IPS-15b (cell line): ENCODE measurements at regions not wholly inside any gene's neighbourhood (a gene's known extent, or its start where the extent isn't known, plus 50 kb on each side); places are given as distances from the start of the nearest gene placed in this dataset.

Experiments
- H3K27me3 ChIP-seq: one replicate; pipeline ENCODE4 v1.6.1; 2013; ENCODE audit warnings: low read length; ENCODE audit not compliant: control insufficient read depth, insufficient read depth
- H3K36me3 ChIP-seq: one replicate; pipeline ENCODE4 v1.6.1; 2013; ENCODE audit warnings: low read length; ENCODE audit not compliant: control insufficient read depth, insufficient read depth
- H3K4me1 ChIP-seq: one replicate; pipeline ENCODE4 v1.6.1; 2013; ENCODE audit warnings: mild to moderate bottlenecking, low read length; ENCODE audit not compliant: control insufficient read depth, insufficient read depth
- H3K4me3 ChIP-seq: one replicate; pipeline ENCODE4 v1.5.1; 2013; ENCODE audit warnings: low read depth, low read length
- H3K9ac ChIP-seq: one replicate; pipeline ENCODE4 v1.6.1; 2013; ENCODE audit warnings: low read depth, mild to moderate bottlenecking, low read length
- H3K9me3 ChIP-seq: one replicate; pipeline ENCODE4 v1.6.1; 2013; ENCODE audit warnings: mild to moderate bottlenecking, low read length; ENCODE audit not compliant: control insufficient read depth, insufficient read depth

DNA sequence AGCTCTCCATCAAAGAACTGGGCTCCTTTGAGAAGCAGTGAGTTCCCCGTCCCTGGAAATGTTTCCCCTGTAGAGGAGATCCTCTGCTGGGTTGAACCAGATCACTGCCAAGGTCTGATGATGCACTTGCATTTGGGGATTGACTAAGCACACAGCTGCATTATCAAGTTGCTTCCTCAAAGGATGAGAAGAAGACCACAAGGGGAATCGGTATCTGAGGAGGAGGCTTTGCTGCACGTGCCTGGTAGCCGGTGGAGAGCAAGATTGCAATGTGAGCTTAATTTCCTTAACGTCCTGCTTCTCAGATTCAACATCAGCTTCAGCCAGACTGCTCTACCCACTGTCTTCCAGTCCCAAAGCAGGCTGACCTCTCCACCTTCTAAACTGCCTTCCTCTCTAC, 128.8 kb upstream of the STMND1 start:
- Histone ChIP-seq H3K9me3 (no peaks in the 10 kb centered on the region), H3K36me3 (no peaks in the 10 kb centered on the region), H3K27me3 (peaks cover 3% of the 10 kb centered on the region), H3K4me1 (no peaks in the 10 kb centered on the region), H3K9ac (no peak overlapping the region), H3K4me3 (no peak overlapping the region)

DNA sequence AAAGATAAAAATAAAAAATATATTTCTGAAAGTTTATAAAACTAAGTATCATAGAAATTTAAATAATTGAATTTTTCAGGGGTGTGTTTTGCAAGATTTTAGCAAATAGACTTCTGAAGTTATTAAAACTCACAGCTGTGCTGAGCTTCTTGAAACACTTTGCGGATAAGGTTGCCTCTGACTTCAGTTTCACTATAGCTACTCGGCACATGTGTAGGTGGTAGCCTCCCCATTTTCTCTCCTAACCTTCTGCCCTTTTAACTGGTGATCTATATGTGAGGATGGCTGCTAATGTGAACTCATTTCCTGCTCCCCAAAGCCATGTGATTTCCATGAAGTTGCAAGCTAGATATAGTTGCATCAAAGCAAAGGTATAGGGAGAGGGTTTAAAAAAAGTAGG, 129.3 kb upstream of the STMND1 start:
- peaks cover 3% of the 10 kb centered on the region for H3K27me3 ChIP-seq

DNA sequence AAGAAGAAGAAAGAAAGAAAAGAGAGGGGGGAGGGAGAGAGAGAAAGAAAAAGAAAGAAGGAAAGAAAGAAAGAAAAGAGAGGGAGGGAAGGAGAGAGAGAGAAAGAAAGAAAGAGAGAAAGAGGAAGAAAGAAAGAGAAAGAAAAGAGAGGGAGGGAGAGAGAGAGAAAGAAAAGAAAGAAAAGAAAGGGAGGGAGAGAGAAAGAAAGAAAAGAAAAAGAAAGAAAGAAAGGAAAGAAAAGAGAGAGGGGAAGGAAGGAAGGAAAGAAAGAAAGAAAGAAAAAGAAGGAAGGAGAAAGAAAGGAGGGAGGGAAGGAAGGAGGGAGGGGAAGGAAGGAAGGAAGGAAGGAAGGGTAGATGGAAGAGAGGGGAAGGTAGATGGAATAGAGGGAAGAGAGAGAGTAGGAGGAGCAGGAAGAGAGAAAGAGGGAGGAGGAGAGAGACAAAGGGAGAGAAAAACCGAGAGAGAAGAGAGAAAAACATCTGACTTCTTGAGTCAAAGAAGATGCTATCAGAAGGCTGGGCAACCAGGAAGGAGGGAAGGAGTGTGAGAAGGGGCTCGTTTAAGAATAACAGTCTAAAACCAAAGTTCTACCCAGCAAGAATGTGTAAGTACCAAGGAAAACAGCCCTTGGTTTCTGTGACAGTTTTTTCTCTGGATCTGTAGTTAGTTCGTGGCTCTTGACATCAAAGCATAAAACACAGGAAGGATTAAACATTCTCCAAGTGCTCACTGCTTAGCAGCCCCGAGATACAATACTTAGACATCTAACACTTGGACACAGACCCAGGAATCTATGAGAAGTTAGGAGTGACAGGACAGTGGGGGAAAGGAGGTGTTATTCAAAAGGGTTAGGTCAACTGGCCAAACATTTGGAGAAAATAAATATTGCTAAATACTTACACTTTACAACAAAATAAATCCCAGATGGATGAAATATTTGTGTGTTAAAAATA, 131.9 kb upstream of the STMND1 start:
- Histone ChIP-seq H3K27me3 (peaks cover 3% of the 10 kb centered on the region), H3K4me1 (no peaks in the 10 kb centered on the region), H3K9ac (no peak overlapping the region), H3K4me3 (no peak overlapping the region), H3K36me3 (no peaks in the 10 kb centered on the region), H3K9me3 (no peaks in the 10 kb centered on the region)

More for the DNA sequence above, 129.3 kb upstream of the STMND1 start:
- H3K36me3 ChIP-seq, result no peaks in the 10 kb centered on the region
- no peak overlapping the region for H3K4me3 ChIP-seq
- H3K9ac ChIP-seq, result no peak overlapping the region
- no peaks in the 10 kb centered on the region for H3K9me3 ChIP-seq
- H3K4me1 ChIP-seq, result no peaks in the 10 kb centered on the region

- Histone ChIP-seq H3K36me3 (no peaks in the 10 kb centered on the region), H3K9me3 (no peaks in the 10 kb centered on the region), H3K4me1 (peaks cover 3% of the 10 kb centered on the region), H3K4me3 (no peak overlapping the region), H3K9ac (no peak overlapping the region), H3K27me3 (peaks cover 2% of the 10 kb centered on the region)
Measured at GRCh38 chr6:16968101-16968500, 133.7 kb upstream of the STMND1 start.

DNA sequence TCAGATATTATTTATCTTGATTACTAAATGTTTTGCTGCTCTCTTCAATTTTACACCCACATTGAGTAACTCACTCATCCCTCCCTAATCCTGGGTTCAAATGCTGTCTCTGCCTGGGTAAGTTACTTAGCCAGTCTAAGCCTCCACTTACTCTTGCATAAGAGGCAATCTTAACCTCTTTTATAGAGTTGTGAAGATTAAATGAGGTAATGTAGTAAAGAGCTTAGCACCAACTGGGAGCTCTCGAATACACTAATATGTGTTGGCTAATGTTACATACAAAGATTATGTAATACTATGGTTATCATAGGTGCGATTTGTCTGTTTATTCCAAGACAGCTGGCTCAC, 134.4 kb upstream of the STMND1 start:
- Histone ChIP-seq H3K4me1 (peaks cover 3% of the 10 kb centered on the region), H3K27me3 (no peaks in the 10 kb centered on the region), H3K4me3 (no peak overlapping the region), H3K36me3 (no peaks in the 10 kb centered on the region), H3K9me3 (no peaks in the 10 kb centered on the region), H3K9ac (no peak overlapping the region)

DNA sequence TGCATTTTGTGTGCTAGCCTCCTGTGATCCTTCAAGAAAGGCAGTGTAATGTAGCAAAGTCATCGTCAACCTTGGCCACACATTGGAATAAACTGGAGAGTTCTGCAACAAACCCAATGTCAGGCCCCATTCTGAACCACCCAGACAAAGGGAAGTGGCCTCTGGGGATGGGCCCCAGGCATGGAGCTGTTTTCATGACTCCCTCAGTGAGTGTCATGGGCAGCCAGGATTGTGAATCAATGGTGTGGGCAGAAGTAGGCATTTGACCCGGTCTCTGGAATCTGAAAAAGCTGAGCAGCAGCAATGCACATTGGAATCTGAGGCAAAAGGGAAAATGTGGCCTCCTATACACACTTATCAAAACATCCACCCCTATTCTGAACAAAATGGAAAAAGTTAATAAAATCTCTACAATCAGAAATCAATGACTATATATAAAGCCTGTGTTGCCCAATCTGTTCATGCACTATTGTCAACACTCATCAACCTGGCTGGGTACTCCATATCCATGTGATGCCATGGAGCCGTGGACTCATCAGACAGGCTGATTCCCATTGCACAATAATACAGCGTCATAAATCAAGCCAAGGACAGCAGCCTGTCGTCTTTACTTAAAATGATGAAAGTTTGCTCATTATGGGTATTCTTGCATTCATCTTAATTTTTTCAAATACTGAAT, 134.9 kb upstream of the STMND1 start:
- Histone ChIP-seq H3K4me3 (no peak overlapping the region), H3K36me3 (no peaks in the 10 kb centered on the region), H3K4me1 (peaks cover 3% of the 10 kb centered on the region), H3K9me3 (no peaks in the 10 kb centered on the region), H3K27me3 (no peaks in the 10 kb centered on the region), H3K9ac (no peak overlapping the region)

DNA sequence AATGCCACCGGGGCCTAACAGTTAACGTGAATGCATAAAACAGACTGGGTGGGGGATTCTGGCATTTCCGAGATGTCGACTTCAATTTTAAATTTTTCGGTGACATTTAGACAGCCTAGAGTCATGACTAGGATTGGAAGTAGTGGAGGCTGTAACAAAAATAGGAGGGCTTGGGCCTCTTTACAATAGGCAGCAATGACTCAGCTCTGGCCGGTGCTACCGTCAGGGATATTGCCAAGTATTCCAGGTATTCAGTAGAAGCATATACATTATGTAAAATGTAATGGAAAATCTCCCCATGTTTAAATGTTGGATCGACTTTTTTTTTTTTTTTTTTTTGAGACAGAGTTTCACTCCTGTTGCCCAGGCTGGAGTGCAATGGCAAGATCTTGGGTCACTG, 136.2 kb upstream of the STMND1 start:
- H3K27me3 ChIP-seq, result no peaks in the 10 kb centered on the region
- H3K4me1 ChIP-seq, result peaks cover 3% of the 10 kb centered on the region
- no peak overlapping the region for H3K9ac ChIP-seq
- H3K9me3 ChIP-seq, result no peaks in the 10 kb centered on the region
- H3K4me3 ChIP-seq, result no peak overlapping the region
- H3K36me3 ChIP-seq, result no peaks in the 10 kb centered on the region

- H3K36me3 ChIP-seq, result no peaks in the 10 kb centered on the region
- H3K27me3 ChIP-seq, result no peaks in the 10 kb centered on the region
- no peak overlapping the region for H3K9ac ChIP-seq
- no peak overlapping the region for H3K4me3 ChIP-seq
- H3K9me3 ChIP-seq, result no peaks in the 10 kb centered on the region
- peaks cover 3% of the 10 kb centered on the region for H3K4me1 ChIP-seq
Measured at GRCh38 chr6:16964553-16965499, 137.0 kb upstream of the STMND1 start.

DNA sequence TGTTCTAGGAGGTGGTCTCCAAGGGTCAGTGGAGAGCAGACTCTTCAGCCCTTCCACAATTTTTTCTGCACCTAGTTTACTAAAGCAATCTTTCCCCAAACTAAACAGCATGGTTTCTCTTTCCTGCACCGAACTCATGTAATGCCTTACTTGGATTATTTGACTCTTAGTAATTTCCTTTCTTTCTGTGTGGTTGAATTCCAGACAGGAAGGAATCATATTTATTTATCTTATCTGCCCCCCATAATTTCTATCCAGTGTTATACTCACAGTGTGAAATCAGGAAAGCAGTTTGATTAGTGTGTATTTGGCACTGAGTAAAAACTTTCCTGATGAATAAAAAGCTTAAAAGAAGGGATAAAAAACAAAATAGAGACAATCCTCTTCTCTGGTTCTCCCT, 140.3 kb upstream of the STMND1 start:
- Histone ChIP-seq H3K9me3 (no peaks in the 10 kb centered on the region), H3K4me3 (no peak overlapping the region), H3K9ac (no peak overlapping the region), H3K36me3 (no peaks in the 10 kb centered on the region), H3K4me1 (peaks cover 3% of the 10 kb centered on the region), H3K27me3 (no peaks in the 10 kb centered on the region)

GRCh38 chr6:16959789-16960188, 142.1 kb upstream of the STMND1 start:
- no peaks in the 10 kb centered on the region for H3K36me3 ChIP-seq

GRCh38 chr6:16956361-16956760, 145.5 kb upstream of the STMND1 start:
- no peaks in the 10 kb centered on the region for H3K36me3 ChIP-seq
- peaks cover 5% of the 10 kb centered on the region for H3K4me1 ChIP-seq
- no peak overlapping the region for H3K9ac ChIP-seq
- H3K27me3 ChIP-seq, result no peaks in the 10 kb centered on the region
- no peak overlapping the region for H3K4me3 ChIP-seq
- no peaks in the 10 kb centered on the region for H3K9me3 ChIP-seq

More at GRCh38 chr6:16959789-16960188, 142.1 kb upstream of the STMND1 start:
- Histone ChIP-seq H3K27me3 (no peaks in the 10 kb centered on the region), H3K9ac (no peak overlapping the region), H3K4me3 (no peak overlapping the region), H3K4me1 (peaks cover 3% of the 10 kb centered on the region), H3K9me3 (no peaks in the 10 kb centered on the region)
